GM19395 (cell line): ENCODE measurements at regions not wholly inside any gene's neighbourhood (a gene's known extent, or its start where the extent isn't known, plus 50 kb on each side); places are given as distances from the start of the nearest gene placed in this dataset.

Source experiments
- ATAC-seq: cut with Tn5 transposase; IDR thresholded peaks from one replicate; pipeline ENCODE4 v1.9.1; 2021; ENCODE audit warnings: mild to moderate bottlenecking, moderate library complexity; ENCODE audit not compliant: unreplicated experiment

GRCh38 chr19:46911456-46911855 lies 50.7 kb downstream of the ARHGAP35 start:
- no peak for ATAC-seq

GRCh38 chr19:46913198-46913851 lies 52.5 kb downstream of the ARHGAP35 start:
- no peak for ATAC-seq

- ATAC-seq = no peak
Measured at GRCh38 chr19:46913852-46914430, 53.1 kb downstream of the ARHGAP35 start.

- ATAC-seq = no peak
Measured at GRCh38 chr19:46915386-46915785, 54.6 kb downstream of the ARHGAP35 start.

GRCh38 chr19:46917002-46917401 lies 56.2 kb downstream of the ARHGAP35 start:
- ATAC-seq = no peak

- no peak for ATAC-seq
Measured at GRCh38 chr19:46919324-46919723, 58.5 kb downstream of the ARHGAP35 start.

GRCh38 chr19:46920362-46920761 lies 59.6 kb downstream of the ARHGAP35 start:
- no peak for ATAC-seq

GRCh38 chr19:46921071-46921470 lies 60.3 kb downstream of the ARHGAP35 start:
- no peak for ATAC-seq

GRCh38 chr19:46922465-46922864 lies 61.7 kb downstream of the ARHGAP35 start:
- no peak for ATAC-seq

- ATAC-seq = no peak
Measured at GRCh38 chr19:46924874-46925547, 64.2 kb downstream of the ARHGAP35 start.

GRCh38 chr19:46925548-46925950 lies 64.8 kb downstream of the ARHGAP35 start:
- no peak for ATAC-seq

GRCh38 chr19:46926170-46927071 lies 65.6 kb downstream of the ARHGAP35 start:
- no peak for ATAC-seq

GRCh38 chr19:46927106-46927505 lies 66.3 kb downstream of the ARHGAP35 start:
- no peak for ATAC-seq

GRCh38 chr19:46927893-46928292 lies 67.1 kb downstream of the ARHGAP35 start:
- no peak for ATAC-seq

- ATAC-seq = no peak
Measured at GRCh38 chr19:46928951-46929350, 68.2 kb downstream of the ARHGAP35 start.

GRCh38 chr19:46931202-46931601 lies 70.4 kb downstream of the ARHGAP35 start:
- ATAC-seq = no peak

- no peak for ATAC-seq
Measured at GRCh38 chr19:46932346-46932745, 71.5 kb downstream of the ARHGAP35 start.

GRCh38 chr19:46935066-46935663 lies 74.4 kb downstream of the ARHGAP35 start:
- no peak for ATAC-seq

- no peak for ATAC-seq
Measured at GRCh38 chr19:46943150-46943946, 76.3 kb upstream of the NPAS1 start.

GRCh38 chr19:46944123-46944748 lies 75.4 kb upstream of the NPAS1 start:
- no peak for ATAC-seq
